HEK293 (cell line): ENCODE measurements at regions not wholly inside any gene's neighbourhood (a gene's known extent, or its start where the extent isn't known, plus 50 kb on each side); places are given as distances from the start of the nearest gene placed in this dataset.
"Not testable (repeated sequence)": the region's sequence is repeated elsewhere in the genome, so short reads cannot be mapped to it uniquely, and the experiment has no call there.

ENCODE experiments used
- CTCF ChIA-PET: fragments of 350-600 bp; formaldehyde crosslinking; extraction: SDS; loops from one replicate; lab custom pipeline; 2021; ENCODE audit warnings: antibody characterized with exemption; lab: Yijun Ruan, JAX
- POLR2A ChIA-PET: fragments of 300-600 bp; formaldehyde crosslinking; extraction: SDS; loops from one replicate; lab custom pipeline; 2020; ENCODE audit warnings: antibody characterized with exemption, inconsistent platforms; lab: Yijun Ruan, JAX
- H3K27ac ChIP-seq: fragments of 200-500 bp; sonication (Bioruptor generic); 2 replicates; pipeline ENCODE4 v1.5.1; 2014; ENCODE audit warnings: low read depth, low read length, control low read depth, inconsistent platforms; ENCODE audit errors: extremely low read depth
- H3K36me3 ChIP-seq, 2 experiments: fragments of 200-500 bp in 1 of 2; sonication (Bioruptor generic) in 1 of 2; 1 replicate in 1 of 2; 2 replicates in 1 of 2; pipeline ENCODE4 v1.5.1; 2014 to 2017; ENCODE audit warnings: inconsistent platforms in 2 of 2, low read length in 2 of 2; ENCODE audit not compliant: control insufficient read depth in 2 of 2, insufficient read depth in 1 of 2
- H3K4me1 ChIP-seq: fragments of 200-500 bp; sonication (Bioruptor generic); 2 replicates; pipeline ENCODE4 v1.5.1; 2014; ENCODE audit warnings: mild to moderate bottlenecking, low read length, inconsistent platforms; ENCODE audit not compliant: control insufficient read depth, insufficient read depth
- H3K4me3 ChIP-seq: 2 replicates; pipeline ENCODE4 v1.5.1; 2011; ENCODE audit warnings: low read depth, mild to moderate bottlenecking, control low read depth, low read length, moderate library complexity
- H3K9me3 ChIP-seq: fragments of 200-500 bp; sonication (Bioruptor generic); 2 replicates; pipeline ENCODE4 v1.5.1; 2014; ENCODE audit warnings: low read depth, low read length, inconsistent platforms; ENCODE audit not compliant: control insufficient read depth, insufficient read depth
- OSR2 ChIP-seq: fragments of 450-650 bp; formaldehyde crosslinking; IDR thresholded peaks from 2 replicates; pipeline ENCODE4 v1.5.1; 2016; ENCODE audit warnings: missing biosample characterization, missing genetic modification characterization
- SP2 ChIP-seq: fragments of 450-650 bp; formaldehyde crosslinking; IDR thresholded peaks from 2 replicates; pipeline ENCODE4 v1.5.1; 2016; ENCODE audit warnings: missing biosample characterization, missing genetic modification characterization
- ZBTB17 ChIP-seq: fragments of 450-650 bp; formaldehyde crosslinking; IDR thresholded peaks from 2 replicates; pipeline ENCODE4 v1.5.1; 2016; ENCODE audit warnings: missing biosample characterization, missing genetic modification characterization
- ZEB2 ChIP-seq: fragments of 450-650 bp; formaldehyde crosslinking; IDR thresholded peaks from 2 replicates; pipeline ENCODE4 v1.5.1; 2016; ENCODE audit warnings: missing biosample characterization, missing genetic modification characterization
- ZFP37 ChIP-seq: fragments of 450-650 bp; formaldehyde crosslinking; IDR thresholded peaks from 2 replicates; pipeline ENCODE4 v1.5.1; 2016; ENCODE audit warnings: missing biosample characterization, missing genetic modification characterization
- ZNF157 ChIP-seq: fragments of 450-650 bp; formaldehyde crosslinking; IDR thresholded peaks from 2 replicates; pipeline ENCODE4 v1.5.1; 2016; ENCODE audit warnings: missing biosample characterization, missing genetic modification characterization
- ZNF2 ChIP-seq: fragments of 450-650 bp; formaldehyde crosslinking; IDR thresholded peaks from 2 replicates; pipeline ENCODE4 v1.5.1; 2016; ENCODE audit warnings: missing biosample characterization, missing genetic modification characterization
- ZNF292 ChIP-seq: fragments of 450-650 bp; formaldehyde crosslinking; IDR thresholded peaks from 2 replicates; pipeline ENCODE4 v1.5.1; 2016; ENCODE audit warnings: low read depth, missing biosample characterization, missing genetic modification characterization, borderline replicate concordance
- ZNF350 ChIP-seq: fragments of 450-650 bp; formaldehyde crosslinking; IDR thresholded peaks from 2 replicates; pipeline ENCODE4 v1.5.0; 2017; ENCODE audit warnings: missing biosample characterization, mild to moderate bottlenecking, missing genetic modification characterization
- ZNF394 ChIP-seq: fragments of 450-650 bp; formaldehyde crosslinking; IDR thresholded peaks from 2 replicates; pipeline ENCODE4 v1.5.1; 2016; ENCODE audit warnings: missing biosample characterization, missing genetic modification characterization, mild to moderate bottlenecking, moderate library complexity, borderline replicate concordance
- ZNF433 ChIP-seq: fragments of 450-650 bp; formaldehyde crosslinking; IDR thresholded peaks from 2 replicates; pipeline ENCODE4 v1.5.1; 2016; ENCODE audit warnings: missing biosample characterization, missing genetic modification characterization, low read depth
- ZNF544 ChIP-seq: fragments of 450-650 bp; formaldehyde crosslinking; IDR thresholded peaks from 2 replicates; pipeline ENCODE4 v1.5.0; 2017; ENCODE audit warnings: missing biosample characterization, missing genetic modification characterization
- ZNF623 ChIP-seq: fragments of 450-650 bp; formaldehyde crosslinking; IDR thresholded peaks from 2 replicates; pipeline ENCODE4 v1.5.1; 2016; ENCODE audit warnings: missing biosample characterization, missing genetic modification characterization
- ZNF654 ChIP-seq: fragments of 450-650 bp; formaldehyde crosslinking; IDR thresholded peaks from 2 replicates; pipeline ENCODE4 v1.5.1; 2016; ENCODE audit warnings: low read depth, missing biosample characterization, missing genetic modification characterization
- ZNF768 ChIP-seq: fragments of 450-650 bp; formaldehyde crosslinking; IDR thresholded peaks from 2 replicates; pipeline ENCODE4 v1.5.1; 2018; ENCODE audit warnings: missing biosample characterization, mild to moderate bottlenecking, missing genetic modification characterization
- TF ChIP-seq, protein P1 (sequence below): fragments of 450-650 bp; formaldehyde crosslinking; IDR thresholded peaks from 2 replicates; pipeline ENCODE4 v1.5.1; 2016; ENCODE audit warnings: missing biosample characterization, missing genetic modification characterization
- TF ChIP-seq, protein P2 (sequence below): fragments of 450-650 bp; formaldehyde crosslinking; IDR thresholded peaks from 2 replicates; pipeline ENCODE4 v1.5.1; 2017; ENCODE audit warnings: missing biosample characterization, missing genetic modification characterization
- TF ChIP-seq, protein P3 (sequence below): fragments of 450-650 bp; formaldehyde crosslinking; IDR thresholded peaks from 2 replicates; pipeline ENCODE4 v1.5.1; 2017; ENCODE audit warnings: missing biosample characterization, missing genetic modification characterization

DNA sequence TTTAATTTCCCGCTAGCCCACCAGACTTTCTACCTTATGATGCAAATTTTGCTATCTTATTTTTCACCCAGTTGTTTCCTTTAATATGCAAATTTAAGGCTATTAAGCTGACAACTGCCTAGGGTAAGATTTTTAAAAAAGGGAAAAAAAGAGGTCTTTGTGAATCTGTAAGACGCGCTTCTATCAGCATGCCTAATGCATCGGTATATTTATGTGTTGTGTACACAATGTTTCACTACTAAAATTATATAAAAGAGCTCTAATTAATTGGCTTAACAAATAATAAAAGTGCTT lies 386.6 kb downstream of the KIF20B start (continued):
- TF ChIP-seq, protein P1, sequence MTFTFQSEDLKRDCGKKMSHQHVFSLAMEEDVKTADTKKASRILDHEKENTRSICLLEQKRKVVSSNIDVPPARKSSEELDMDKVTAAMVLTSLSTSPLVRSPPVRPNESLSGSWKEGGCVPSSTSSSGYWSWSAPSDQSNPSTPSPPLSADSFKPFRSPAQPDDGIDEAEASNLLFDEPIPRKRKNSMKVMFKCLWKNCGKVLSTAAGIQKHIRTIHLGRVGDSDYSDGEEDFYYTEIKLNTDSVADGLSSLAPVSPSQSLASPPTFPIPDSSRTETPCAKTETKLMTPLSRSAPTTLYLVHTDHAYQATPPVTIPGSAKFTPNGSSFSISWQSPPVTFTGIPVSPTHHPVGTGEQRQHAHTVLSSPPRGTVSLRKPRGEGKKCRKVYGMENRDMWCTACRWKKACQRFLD, result no peak

DNA sequence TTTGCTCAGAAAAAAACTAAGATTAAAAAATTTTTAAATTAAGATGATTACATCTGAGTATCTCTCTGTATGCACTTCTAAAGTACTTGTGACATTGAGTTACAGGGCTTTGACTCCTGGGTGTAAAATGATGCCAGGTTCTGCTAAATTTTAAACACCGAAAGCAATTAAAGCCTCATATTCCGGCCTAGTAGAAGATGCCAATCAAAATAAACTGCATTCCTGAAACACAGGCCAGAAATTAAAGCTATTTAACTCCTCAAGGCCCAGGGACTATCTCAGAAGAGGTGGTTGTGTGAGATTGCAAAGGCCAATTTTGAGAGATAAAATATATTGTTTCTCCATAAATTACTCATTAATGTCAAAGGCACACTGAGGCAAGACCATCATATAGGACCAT lies 388.3 kb downstream of the KIF20B start:
- ChIA-PET CTCF (no interaction called here), POLR2A (no interaction called here)
- no peak overlapping the region for H3K27ac ChIP-seq
- no peak overlapping the region for H3K4me3 ChIP-seq
- no peaks in the 10 kb centered on the region for H3K9me3 ChIP-seq
- no peaks in the 10 kb centered on the region for H3K4me1 ChIP-seq
- TF ChIP-seq, protein P2, sequence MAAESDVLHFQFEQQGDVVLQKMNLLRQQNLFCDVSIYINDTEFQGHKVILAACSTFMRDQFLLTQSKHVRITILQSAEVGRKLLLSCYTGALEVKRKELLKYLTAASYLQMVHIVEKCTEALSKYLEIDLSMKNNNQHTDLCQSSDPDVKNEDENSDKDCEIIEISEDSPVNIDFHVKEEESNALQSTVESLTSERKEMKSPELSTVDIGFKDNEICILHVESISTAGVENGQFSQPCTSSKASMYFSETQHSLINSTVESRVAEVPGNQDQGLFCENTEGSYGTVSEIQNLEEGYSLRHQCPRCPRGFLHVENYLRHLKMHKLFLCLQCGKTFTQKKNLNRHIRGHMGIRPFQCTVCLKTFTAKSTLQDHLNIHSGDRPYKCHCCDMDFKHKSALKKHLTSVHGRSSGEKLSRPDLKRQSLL (tag by site-specific recombination), result no peak
- TF ChIP-seq, all 188 proteins: peak for 0
- H3K36me3 ChIP-seq, result no peaks in the 10 kb centered on the region

DNA sequence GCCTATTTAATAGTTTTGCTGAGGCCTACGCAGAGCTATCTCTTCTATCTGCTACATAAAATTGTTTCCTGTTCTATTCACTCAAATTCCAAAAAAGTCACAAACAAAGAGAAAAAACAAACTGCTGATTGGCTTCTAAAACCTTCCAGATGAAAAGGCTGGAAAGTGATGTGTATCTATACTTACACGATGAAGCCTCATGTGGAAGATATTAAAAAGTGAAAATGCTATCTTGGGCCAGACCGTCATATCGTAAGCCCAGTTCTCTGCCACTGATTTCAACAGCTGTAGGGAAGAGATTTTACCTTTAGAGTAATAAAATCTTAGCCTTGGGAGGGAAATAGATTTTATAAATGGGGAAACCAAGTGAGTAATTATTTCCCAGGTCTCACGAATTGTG lies 394.8 kb downstream of the KIF20B start:
- Histone ChIP-seq H3K9me3 (no peaks in the 10 kb centered on the region), H3K4me1 (no peaks in the 10 kb centered on the region), H3K27ac (no peak overlapping the region), H3K4me3 (no peak overlapping the region), H3K36me3 (no peaks in the 10 kb centered on the region)
- TF ChIP-seq ZNF350 (no peak), ZNF433 (tag by site-specific recombination) (no peak)
- TF ChIP-seq, protein P3, sequence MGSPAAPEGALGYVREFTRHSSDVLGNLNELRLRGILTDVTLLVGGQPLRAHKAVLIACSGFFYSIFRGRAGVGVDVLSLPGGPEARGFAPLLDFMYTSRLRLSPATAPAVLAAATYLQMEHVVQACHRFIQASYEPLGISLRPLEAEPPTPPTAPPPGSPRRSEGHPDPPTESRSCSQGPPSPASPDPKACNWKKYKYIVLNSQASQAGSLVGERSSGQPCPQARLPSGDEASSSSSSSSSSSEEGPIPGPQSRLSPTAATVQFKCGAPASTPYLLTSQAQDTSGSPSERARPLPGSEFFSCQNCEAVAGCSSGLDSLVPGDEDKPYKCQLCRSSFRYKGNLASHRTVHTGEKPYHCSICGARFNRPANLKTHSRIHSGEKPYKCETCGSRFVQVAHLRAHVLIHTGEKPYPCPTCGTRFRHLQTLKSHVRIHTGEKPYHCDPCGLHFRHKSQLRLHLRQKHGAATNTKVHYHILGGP (tag by site-specific recombination), result no peak
- ChIA-PET POLR2A (no interaction called here), CTCF (no interaction called here)

DNA sequence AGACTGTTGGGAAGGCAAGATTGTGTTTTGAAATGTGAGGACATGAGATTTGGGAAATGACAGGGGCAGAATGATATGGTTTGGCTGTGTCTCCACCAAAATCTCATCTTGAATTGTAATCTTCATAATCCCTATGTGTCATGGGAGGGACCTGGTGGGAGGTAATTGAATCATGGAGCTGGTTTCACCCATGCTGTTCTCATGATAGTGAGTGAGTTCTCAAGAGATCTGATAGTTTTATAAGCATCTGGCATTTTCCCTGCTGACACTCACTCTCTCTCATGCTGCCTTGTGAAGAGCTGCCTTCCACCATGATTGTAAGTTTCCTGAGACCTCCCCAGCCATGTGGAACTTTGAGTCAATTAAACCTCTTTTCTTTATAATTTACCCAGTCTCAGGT lies 406.2 kb downstream of the KIF20B start:
- H3K36me3 ChIP-seq, POLR2A ChIA-PET, H3K27ac ChIP-seq, H3K4me3 ChIP-seq, H3K9me3 ChIP-seq, H3K4me1 ChIP-seq: not testable (repeated sequence)
- CTCF ChIA-PET, result interaction anchor here (0.6 to 0.7 kb wide), 2 partner anchors 20 to 485 kb away, joined by 3 to 5 read pairs; no protein-coding TSS in a partner anchor

DNA sequence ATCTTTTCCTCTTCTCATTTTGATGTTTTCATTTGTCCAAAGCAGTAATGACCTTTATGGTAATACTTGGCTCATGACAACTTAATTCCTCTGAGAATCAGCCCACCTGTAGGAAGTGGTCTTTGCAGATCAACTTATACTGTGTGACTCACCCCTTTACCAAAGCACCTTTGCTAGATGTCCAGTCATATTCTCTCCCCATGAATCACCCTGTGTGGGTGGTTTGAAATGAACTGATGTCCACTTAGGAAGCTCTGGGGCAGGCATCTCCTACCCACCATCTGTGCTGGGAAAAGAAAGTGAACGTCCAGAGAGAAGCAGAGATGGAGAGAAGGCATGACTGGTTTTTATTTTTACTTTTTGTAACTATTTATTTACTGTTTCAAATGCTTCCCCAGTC lies 410.3 kb downstream of the KIF20B start:
- no peak overlapping the region for H3K4me3 ChIP-seq
- POLR2A ChIA-PET, result no interaction called here

DNA sequence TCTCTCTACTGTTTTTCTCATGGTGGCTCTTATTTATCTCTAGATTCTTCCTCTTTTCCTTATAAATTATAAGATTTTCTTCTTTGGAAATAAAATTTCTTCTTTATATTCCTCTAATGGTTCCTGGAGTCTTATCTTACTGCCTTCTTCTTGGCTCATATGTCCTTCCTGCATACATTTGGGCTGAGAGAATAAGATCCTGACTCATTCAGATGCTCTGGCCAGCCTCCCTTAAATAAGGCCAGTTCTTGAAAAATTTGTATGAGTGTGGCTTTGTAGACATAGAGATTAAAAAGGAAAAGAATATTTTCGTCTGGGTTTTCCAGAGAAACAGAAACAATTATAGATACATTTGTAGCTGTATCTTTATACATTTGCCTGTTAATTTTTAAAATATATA lies 411.3 kb downstream of the KIF20B start:
- TF ChIP-seq ZNF292 (tag by site-specific recombination) (no peak), ZNF157 (tag by site-specific recombination) (no peak), ZNF623 (tag by site-specific recombination) (no peak), ZNF654 (tag by site-specific recombination) (no peak)
- ChIA-PET POLR2A (no interaction called here), CTCF (interaction anchor here (0.7 kb wide), 1 partner anchor 255 kb away, joined by 4 read pairs; no protein-coding TSS in a partner anchor)
- Histone ChIP-seq H3K36me3 (no peaks in the 10 kb centered on the region), H3K4me3 (no peak overlapping the region), H3K27ac (no peak overlapping the region), H3K9me3 (no peaks in the 10 kb centered on the region), H3K4me1 (no peaks in the 10 kb centered on the region)

More for the DNA sequence above, 410.3 kb downstream of the KIF20B start:
- Histone ChIP-seq H3K9me3 (no peaks in the 10 kb centered on the region), H3K27ac (no peak overlapping the region), H3K36me3 (no peaks in the 10 kb centered on the region), H3K4me1 (no peaks in the 10 kb centered on the region)
- CTCF ChIA-PET, result no interaction called here
- TF ChIP-seq OSR2 (no peak), ZEB2 (tag by site-specific recombination) (no peak), SP2 (no peak), ZNF2 (tag by site-specific recombination) (no peak), ZNF394 (tag by site-specific recombination) (no peak), ZNF768 (no peak), ZNF544 (no peak), ZFP37 (tag by site-specific recombination) (no peak), ZBTB17 (tag by site-specific recombination) (no peak)

DNA sequence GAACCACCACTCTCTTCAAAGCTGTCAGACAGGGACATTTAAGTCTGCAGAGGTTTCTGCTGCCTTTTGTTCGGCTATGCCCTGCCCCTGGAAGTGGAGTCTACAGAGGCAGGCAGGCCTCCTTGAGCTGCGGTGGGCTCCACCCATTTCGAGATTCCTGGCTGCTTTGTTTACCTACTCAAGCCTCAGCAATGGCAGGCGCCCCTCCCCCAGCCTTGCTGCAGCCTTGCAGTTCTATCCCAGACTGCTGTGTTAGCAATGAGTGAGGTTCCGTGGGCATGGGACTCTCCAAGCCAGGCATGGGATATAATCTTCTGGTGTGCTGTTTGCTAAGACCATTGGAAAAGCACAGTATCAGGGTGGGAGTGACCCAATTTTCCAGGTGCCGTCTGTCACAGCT lies 417.2 kb downstream of the KIF20B start:
- H3K9me3 ChIP-seq, H3K36me3 ChIP-seq, POLR2A ChIA-PET, CTCF ChIA-PET, H3K4me1 ChIP-seq, H3K27ac ChIP-seq, H3K4me3 ChIP-seq: not testable (repeated sequence)
